Fibroblast of pulmonary artery (primary cell): ENCODE measurements at regions not wholly inside any gene's neighbourhood (a gene's known extent, or its start where the extent isn't known, plus 50 kb on each side); places are given as distances from the start of the nearest gene placed in this dataset.

Experiments
- DNase-seq: peaks from one replicate; pipeline ENCODE4 v3.0.0-alpha.2; 2010; ENCODE audit warnings: low read depth
- H3K4me3 ChIP-seq: replicated peaks from 2 replicates; pipeline ENCODE4 v1.5.1; 2011; ENCODE audit warnings: low read depth, mild to moderate bottlenecking, control low read depth, low read length, moderate library complexity
- TF ChIP-seq, protein P1 (sequence below): IDR thresholded peaks from 2 replicates; pipeline ENCODE4 v1.5.1; 2011; ENCODE audit warnings: mild to moderate bottlenecking, control low read depth, low read length, inconsistent platforms; ENCODE audit errors: missing control alignments

DNA sequence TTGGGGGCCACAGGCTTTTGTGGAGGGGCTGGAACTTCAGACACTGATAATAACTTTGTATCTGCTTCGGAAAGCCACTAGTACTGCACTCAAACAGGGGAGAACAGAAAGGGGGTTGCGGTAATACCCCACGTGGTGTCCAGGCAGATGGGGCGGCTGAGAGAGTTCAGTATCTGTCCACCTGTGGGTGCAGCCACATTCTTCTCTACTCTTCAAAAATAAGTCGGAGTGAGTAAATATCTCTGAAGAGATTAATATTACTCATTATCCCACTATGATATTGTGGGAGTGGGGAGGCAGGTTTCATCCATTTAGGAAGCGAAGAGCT lies 102.1 kb upstream of the SSBP2 start:
- no peak overlapping the region for H3K4me3 ChIP-seq
- no peak for DNase-seq
- TF ChIP-seq, protein P1, sequence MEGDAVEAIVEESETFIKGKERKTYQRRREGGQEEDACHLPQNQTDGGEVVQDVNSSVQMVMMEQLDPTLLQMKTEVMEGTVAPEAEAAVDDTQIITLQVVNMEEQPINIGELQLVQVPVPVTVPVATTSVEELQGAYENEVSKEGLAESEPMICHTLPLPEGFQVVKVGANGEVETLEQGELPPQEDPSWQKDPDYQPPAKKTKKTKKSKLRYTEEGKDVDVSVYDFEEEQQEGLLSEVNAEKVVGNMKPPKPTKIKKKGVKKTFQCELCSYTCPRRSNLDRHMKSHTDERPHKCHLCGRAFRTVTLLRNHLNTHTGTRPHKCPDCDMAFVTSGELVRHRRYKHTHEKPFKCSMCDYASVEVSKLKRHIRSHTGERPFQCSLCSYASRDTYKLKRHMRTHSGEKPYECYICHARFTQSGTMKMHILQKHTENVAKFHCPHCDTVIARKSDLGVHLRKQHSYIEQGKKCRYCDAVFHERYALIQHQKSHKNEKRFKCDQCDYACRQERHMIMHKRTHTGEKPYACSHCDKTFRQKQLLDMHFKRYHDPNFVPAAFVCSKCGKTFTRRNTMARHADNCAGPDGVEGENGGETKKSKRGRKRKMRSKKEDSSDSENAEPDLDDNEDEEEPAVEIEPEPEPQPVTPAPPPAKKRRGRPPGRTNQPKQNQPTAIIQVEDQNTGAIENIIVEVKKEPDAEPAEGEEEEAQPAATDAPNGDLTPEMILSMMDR, result no peak

GRCh38 chr5:81852291-81853029 lies 101.6 kb upstream of the SSBP2 start:
- TF ChIP-seq, protein P1, result no peak
- no peak for DNase-seq
- peak overlapping the region; percentile 50 for H3K4me3 ChIP-seq

DNA sequence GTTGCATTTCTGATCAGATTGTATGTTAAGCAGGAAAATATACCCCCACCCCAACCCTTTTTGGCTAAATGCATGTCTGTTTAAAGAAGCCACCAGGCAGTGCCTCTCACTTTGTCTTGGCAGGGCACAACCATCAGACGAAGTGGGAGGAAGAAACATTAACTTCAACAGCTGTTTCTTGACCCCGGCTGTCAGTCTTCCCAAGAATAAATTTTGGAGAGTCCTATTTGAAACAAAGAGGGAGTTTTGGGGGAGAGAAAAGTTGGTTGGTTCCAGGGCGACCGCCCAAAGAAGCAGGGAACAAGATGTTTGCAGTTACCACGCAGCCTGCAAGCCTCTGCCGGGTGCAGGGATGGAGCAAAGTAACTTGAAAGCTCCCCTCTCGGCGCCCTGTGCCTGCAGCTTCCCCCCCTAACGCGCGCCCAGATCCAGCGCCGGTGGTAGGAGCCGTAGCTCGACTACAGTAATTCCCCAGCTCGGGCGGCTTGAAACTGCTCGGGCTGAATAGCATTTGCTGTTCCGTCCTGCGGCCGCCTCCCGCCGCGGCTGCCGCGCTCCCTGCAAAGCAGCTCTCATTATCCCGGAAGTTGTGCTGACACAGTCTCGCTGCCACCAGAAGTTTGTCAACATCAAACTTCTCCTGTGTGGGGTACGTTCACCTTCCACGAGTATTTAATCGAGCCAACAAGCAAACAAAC lies 100.7 kb upstream of the SSBP2 start:
- TF ChIP-seq, protein P1, result no peak
- H3K4me3 ChIP-seq, result peak overlapping the region; percentile 50
- peak; percentile 97 for DNase-seq

DNA sequence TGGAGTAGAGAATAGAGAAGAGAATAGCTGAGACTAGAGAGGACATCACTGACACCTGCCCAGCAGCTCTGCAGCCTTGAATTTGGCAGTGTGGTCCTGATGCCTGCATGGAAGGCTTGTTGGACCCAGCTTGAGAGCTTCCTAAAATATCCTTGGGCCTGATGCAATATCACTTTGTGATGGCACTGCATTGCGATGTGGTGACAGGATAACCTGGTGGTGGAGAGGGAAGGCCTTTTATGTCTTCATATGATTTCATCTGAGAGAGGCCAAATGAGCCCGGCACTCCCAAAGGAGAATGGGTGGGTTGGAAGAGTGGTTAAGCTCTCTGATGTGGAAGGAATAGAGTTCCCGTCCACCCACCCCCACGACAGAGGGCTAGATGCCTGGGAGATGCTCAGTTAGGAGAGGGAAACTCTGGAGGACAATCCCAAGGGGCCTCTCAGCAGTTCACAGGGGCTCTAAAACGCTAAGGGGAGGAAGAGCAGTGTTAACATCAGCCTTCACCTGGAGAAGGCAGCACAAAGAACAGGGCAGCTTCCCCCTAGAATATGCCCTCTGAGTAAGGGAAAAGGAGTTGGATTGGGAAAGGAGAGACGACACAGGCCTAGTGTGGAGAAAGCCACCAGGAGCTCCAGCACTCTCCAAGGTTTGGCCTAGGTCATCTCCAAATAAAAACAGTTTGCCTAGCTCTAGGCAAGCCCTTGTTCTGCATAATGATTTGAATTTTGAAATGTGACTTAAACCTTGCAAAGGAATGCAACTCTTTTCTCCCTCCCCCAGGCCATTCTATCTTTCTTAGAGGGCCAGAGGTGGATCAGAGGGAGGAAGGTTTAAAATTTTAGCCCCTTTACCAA lies 99.8 kb upstream of the SSBP2 start:
- TF ChIP-seq, protein P1, result no peak
- DNase-seq, result no peak

DNA sequence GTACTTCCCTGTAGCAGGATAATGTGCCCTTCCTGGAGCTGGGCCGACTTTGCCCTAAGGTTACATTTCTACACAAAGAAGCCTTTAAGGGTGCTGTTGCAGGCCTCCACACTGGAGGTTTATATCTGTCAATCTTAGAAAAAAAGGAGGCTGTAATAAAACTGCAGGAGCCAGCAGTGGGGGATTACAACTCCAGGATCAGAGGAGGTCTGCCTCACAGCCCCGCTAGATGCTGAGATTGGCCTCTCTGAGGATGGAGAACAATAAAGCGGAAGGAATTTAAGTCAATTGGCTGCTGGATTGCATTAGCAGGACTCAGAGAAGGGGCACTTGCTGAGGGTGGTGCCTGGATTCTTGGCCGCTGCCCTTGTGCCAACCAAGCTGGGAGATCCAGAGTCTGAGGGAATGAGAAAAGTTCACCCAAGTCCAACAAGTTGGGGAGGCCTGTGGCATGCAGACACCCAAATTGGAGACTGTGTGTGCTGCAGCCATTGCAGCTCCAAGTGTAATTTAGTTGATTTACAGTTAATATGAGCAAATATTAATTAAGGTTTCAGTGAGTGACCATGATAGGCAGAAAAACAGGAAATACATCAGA lies 99.0 kb upstream of the SSBP2 start:
- H3K4me3 ChIP-seq, result no peak overlapping the region
- no peak for DNase-seq
- TF ChIP-seq, protein P1, result no peak

More for the DNA sequence above, 99.8 kb upstream of the SSBP2 start:
- H3K4me3 ChIP-seq, result no peak overlapping the region

- no peak overlapping the region for H3K4me3 ChIP-seq
- DNase-seq, result peak; percentile 34
- TF ChIP-seq, protein P1, result no peak
These were observed 97.5 kb upstream of the SSBP2 start for GRCh38 chr5:81848362-81848880.
